ENCODE measurements at regions not wholly inside any gene's neighbourhood (a gene's known extent, or its start where the extent isn't known, plus 50 kb on each side); places are given as distances from the start of the nearest gene placed in this dataset.

DNA sequence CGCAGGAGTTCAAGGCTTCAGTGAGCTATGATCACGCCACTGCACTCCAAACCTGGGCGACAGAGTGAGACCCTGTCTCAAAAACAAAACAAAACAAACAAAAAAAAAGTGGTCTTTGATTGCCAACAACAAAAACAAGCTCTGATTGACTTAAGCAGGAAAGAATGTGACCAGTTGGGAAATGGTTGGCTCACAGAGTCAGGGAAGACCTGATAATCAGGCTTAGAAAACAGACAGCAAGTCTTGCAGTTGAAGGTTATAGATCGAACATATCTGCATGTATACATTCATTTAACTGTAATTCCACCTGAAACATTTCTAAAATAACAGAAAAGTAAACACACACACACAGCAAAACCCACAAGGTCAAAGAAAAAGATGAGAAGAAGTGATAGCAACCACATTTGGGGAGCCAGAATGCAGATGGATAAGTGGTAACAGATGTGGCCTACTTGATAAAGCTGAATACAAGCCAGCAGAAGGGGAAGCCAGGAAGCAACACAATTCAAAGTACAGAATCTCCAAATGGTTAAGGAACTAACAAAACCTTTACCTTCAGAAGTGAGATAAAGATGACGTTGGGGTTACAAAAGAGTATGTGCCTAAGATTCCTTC is 699.9 kb upstream of the ZNF385D start:
- 60 to 69% methylated on average over 5 of the region's 5 CpGs for WGBS, 2 donors

GRCh38 chr3:22451501-22451900 is 700.5 kb upstream of the ZNF385D start:
- no peak for ATAC-seq
- Histone ChIP-seq H3K4me3 (no peak overlapping the region), H3K9me3 (no peaks in the 10 kb centered on the region), H3K36me3 (replicated peaks in 1 of 2; ENCODE audit: insufficient read depth in 1 of 2, low read depth in 2 of 2) (no peaks in the 10 kb centered on the region), H3K27ac (no peak overlapping the region), H3K27me3 (no peaks in the 10 kb centered on the region), H3K4me1 (no peaks in the 10 kb centered on the region)
- TF ChIP-seq POLR2A (IDR thresholded peaks at IDR 0.05), result no peak
- TF ChIP-seq, protein P1, sequence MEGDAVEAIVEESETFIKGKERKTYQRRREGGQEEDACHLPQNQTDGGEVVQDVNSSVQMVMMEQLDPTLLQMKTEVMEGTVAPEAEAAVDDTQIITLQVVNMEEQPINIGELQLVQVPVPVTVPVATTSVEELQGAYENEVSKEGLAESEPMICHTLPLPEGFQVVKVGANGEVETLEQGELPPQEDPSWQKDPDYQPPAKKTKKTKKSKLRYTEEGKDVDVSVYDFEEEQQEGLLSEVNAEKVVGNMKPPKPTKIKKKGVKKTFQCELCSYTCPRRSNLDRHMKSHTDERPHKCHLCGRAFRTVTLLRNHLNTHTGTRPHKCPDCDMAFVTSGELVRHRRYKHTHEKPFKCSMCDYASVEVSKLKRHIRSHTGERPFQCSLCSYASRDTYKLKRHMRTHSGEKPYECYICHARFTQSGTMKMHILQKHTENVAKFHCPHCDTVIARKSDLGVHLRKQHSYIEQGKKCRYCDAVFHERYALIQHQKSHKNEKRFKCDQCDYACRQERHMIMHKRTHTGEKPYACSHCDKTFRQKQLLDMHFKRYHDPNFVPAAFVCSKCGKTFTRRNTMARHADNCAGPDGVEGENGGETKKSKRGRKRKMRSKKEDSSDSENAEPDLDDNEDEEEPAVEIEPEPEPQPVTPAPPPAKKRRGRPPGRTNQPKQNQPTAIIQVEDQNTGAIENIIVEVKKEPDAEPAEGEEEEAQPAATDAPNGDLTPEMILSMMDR (IDR thresholded peaks at IDR 0.05), result no peak
- DNase-seq, result no peak
- 53 to 58% methylated on average over 2 of the region's 2 CpGs for WGBS, 2 donors
- intact Hi-C loops (cut with DNase I), result no loop called here

More for the DNA sequence above, 699.9 kb upstream of the ZNF385D start:
- DNase-seq (no peak), ATAC-seq (no peak)
- Histone ChIP-seq H3K4me3 (no peak overlapping the region), H3K27ac (no peak overlapping the region), H3K27me3 (no peaks in the 10 kb centered on the region), H3K9me3 (no peaks in the 10 kb centered on the region), H3K36me3 (replicated peaks in 1 of 2; ENCODE audit: insufficient read depth in 1 of 2, low read depth in 2 of 2) (no peaks in the 10 kb centered on the region), H3K4me1 (no peaks in the 10 kb centered on the region)
- no peak for TF ChIP-seq POLR2A (IDR thresholded peaks at IDR 0.05)
- TF ChIP-seq, protein P1 (IDR thresholded peaks at IDR 0.05), result no peak
- intact Hi-C loops (cut with DNase I), result no loop called here

DNA sequence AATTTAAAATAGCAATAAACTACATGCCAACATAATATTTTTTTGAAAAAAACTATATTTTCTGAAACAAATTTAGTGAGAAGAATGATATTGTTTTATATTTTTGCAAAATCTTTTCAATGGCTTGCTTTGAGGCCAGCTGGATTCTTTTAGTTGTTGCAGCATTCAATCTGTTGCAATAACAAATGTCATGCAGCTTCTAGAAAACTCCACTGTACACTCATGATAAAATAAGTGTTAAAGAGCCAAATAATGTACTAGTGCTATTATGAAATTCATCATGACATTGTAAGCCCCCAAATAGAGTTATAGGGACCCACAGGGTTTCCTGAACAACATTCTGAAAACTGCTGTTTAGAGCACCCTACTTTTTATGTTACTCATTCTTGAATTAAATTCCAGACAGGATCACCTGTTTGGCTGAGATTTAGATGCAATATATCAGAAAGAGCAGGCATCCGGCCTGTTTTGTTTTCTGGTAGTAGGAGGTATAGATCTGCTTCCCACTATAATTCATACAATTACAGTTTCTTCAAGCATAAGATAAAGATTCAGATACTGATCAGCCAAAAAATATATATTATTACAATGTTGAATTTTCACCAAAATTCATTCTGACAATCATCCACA is 703.0 kb upstream of the ZNF385D start:
- H3K27ac ChIP-seq, result no peak overlapping the region
- no peak for DNase-seq
- H3K4me3 ChIP-seq, result no peak overlapping the region
- no peaks in the 10 kb centered on the region for H3K4me1 ChIP-seq
- no peaks in the 10 kb centered on the region for H3K36me3 ChIP-seq (replicated peaks in 1 of 2; ENCODE audit: insufficient read depth in 1 of 2, low read depth in 2 of 2)
- intact Hi-C loops (cut with DNase I), result no loop called here
- no peak for ATAC-seq
- H3K27me3 ChIP-seq, result no peaks in the 10 kb centered on the region
- TF ChIP-seq, protein P1 (IDR thresholded peaks at IDR 0.05), result no peak
- no peak for TF ChIP-seq POLR2A (IDR thresholded peaks at IDR 0.05)
- no peaks in the 10 kb centered on the region for H3K9me3 ChIP-seq
- WGBS, 2 donors, result 59 to 79% methylated on average over 1 of the region's 1 CpG

- Histone ChIP-seq H3K4me3 (no peak overlapping the region), H3K9me3 (no peaks in the 10 kb centered on the region), H3K27ac (no peak overlapping the region), H3K36me3 (replicated peaks in 1 of 2; ENCODE audit: insufficient read depth in 1 of 2, low read depth in 2 of 2) (no peaks in the 10 kb centered on the region), H3K4me1 (no peaks in the 10 kb centered on the region), H3K27me3 (no peaks in the 10 kb centered on the region)
- 71 to 75% methylated on average over 4 of the region's 4 CpGs for WGBS, 2 donors
- DNase-seq (no peak), ATAC-seq (no peak)
- intact Hi-C loops (cut with DNase I), result no loop called here
- TF ChIP-seq, protein P1 (IDR thresholded peaks at IDR 0.05), result no peak
- no peak for TF ChIP-seq POLR2A (IDR thresholded peaks at IDR 0.05)
Measured at GRCh38 chr3:22469995-22470394, 719.0 kb upstream of the ZNF385D start.

- intact Hi-C loops (cut with DNase I), result no loop called here
- no peaks in the 10 kb centered on the region for H3K36me3 ChIP-seq (replicated peaks in 1 of 2; ENCODE audit: insufficient read depth in 1 of 2, low read depth in 2 of 2)
- ATAC-seq, result no peak
- 68 to 76% methylated on average over 4 of the region's 4 CpGs for WGBS, 2 donors
- no peak overlapping the region for H3K27ac ChIP-seq
- no peaks in the 10 kb centered on the region for H3K4me1 ChIP-seq
- no peaks in the 10 kb centered on the region for H3K9me3 ChIP-seq
- no peaks in the 10 kb centered on the region for H3K27me3 ChIP-seq
- no peak overlapping the region for H3K4me3 ChIP-seq
- TF ChIP-seq POLR2A (IDR thresholded peaks at IDR 0.05), result no peak
- no peak for DNase-seq
Measured at GRCh38 chr3:22471557-22471956, 720.5 kb upstream of the ZNF385D start.
